ENCODE measurements at regions not wholly inside any gene's neighbourhood (a gene's known extent, or its start where the extent isn't known, plus 50 kb on each side); places are given as distances from the start of the nearest gene placed in this dataset.

- no peak for TF ChIP-seq CTCF (IDR thresholded peaks at IDR 0.05; ENCODE audit: low read depth, low read length, missing control alignments)
- no peak for DNase-seq (ENCODE audit: low read depth)
- H3K4me3 ChIP-seq (ENCODE audit: low read depth, low read length): no peak overlapping the region
These were observed 688.6 kb upstream of the SEMA6A start for GRCh38 chr5:117263231-117263630.

GRCh38 chr5:117262572-117263131 is 688.0 kb upstream of the SEMA6A start:
- no peak for TF ChIP-seq CTCF (IDR thresholded peaks at IDR 0.05; ENCODE audit: low read depth, low read length, missing control alignments)
- no peak for DNase-seq (ENCODE audit: low read depth)
- H3K4me3 ChIP-seq (ENCODE audit: low read depth, low read length): no peak overlapping the region

GRCh38 chr5:117261948-117262571 is 687.4 kb upstream of the SEMA6A start:
- no peak for TF ChIP-seq CTCF (IDR thresholded peaks at IDR 0.05; ENCODE audit: low read depth, low read length, missing control alignments)
- DNase-seq (ENCODE audit: low read depth): no peak
- H3K4me3 ChIP-seq (ENCODE audit: low read depth, low read length): no peak overlapping the region

- TF ChIP-seq CTCF (IDR thresholded peaks at IDR 0.05; ENCODE audit: low read depth, low read length, missing control alignments): no peak
- DNase-seq (ENCODE audit: low read depth): no peak
- no peak overlapping the region for H3K4me3 ChIP-seq (ENCODE audit: low read depth, low read length)
These were observed 680.8 kb upstream of the SEMA6A start for GRCh38 chr5:117255211-117256027.

- TF ChIP-seq CTCF (IDR thresholded peaks at IDR 0.05; ENCODE audit: low read depth, low read length, missing control alignments): no peak
These were observed 677.9 kb upstream of the SEMA6A start for GRCh38 chr5:117252566-117252965.

GRCh38 chr5:117249086-117249815 is 674.6 kb upstream of the SEMA6A start:
- TF ChIP-seq CTCF (IDR thresholded peaks at IDR 0.05; ENCODE audit: low read depth, low read length, missing control alignments): no peak
- DNase-seq (ENCODE audit: low read depth): no peak

More at GRCh38 chr5:117252566-117252965, 677.9 kb upstream of the SEMA6A start:
- no peak overlapping the region for H3K4me3 ChIP-seq (ENCODE audit: low read depth, low read length)
- no peak for DNase-seq (ENCODE audit: low read depth)

More at GRCh38 chr5:117249086-117249815, 674.6 kb upstream of the SEMA6A start:
- H3K4me3 ChIP-seq (ENCODE audit: low read depth, low read length): no peak overlapping the region
